HFF-Myc (cell line): ENCODE measurements at regions not wholly inside any gene's neighbourhood (a gene's known extent, or its start where the extent isn't known, plus 50 kb on each side); places are given as distances from the start of the nearest gene placed in this dataset.

Experiments used
- DNase-seq: peaks from one replicate; pipeline ENCODE4 v3.0.0-alpha.2; 2011; ENCODE audit warnings: low read depth; ENCODE audit errors: extremely low read depth
- H3K4me3 ChIP-seq: replicated peaks from 2 replicates; pipeline ENCODE4 v1.5.1; 2011; ENCODE audit warnings: low read depth, mild to moderate bottlenecking, control low read depth, low read length
- CTCF ChIP-seq: IDR thresholded peaks from 2 replicates; pipeline ENCODE4 v1.5.1; 2012; ENCODE audit warnings: mild to moderate bottlenecking, low read depth, low read length, control low read depth; ENCODE audit errors: missing control alignments

- DNase-seq: no peak
- no peak for TF ChIP-seq CTCF
- H3K4me3 ChIP-seq: no peak overlapping the region
Observed at GRCh38 chr16:5422643-5423496, 325.3 kb upstream of the EEF2KMT start.

GRCh38 chr16:5422047-5422446 lies 324.5 kb upstream of the EEF2KMT start:
- no peak overlapping the region for H3K4me3 ChIP-seq
- DNase-seq: no peak
- TF ChIP-seq CTCF: no peak

- H3K4me3 ChIP-seq: no peak overlapping the region
- no peak for TF ChIP-seq CTCF
- DNase-seq: no peak
Observed at GRCh38 chr16:5416013-5416412, 318.4 kb upstream of the EEF2KMT start.

- DNase-seq: no peak
- no peak overlapping the region for H3K4me3 ChIP-seq
- TF ChIP-seq CTCF: no peak
Observed at GRCh38 chr16:5415123-5415522, 317.5 kb upstream of the EEF2KMT start.

GRCh38 chr16:5412731-5413130 lies 315.1 kb upstream of the EEF2KMT start:
- no peak for TF ChIP-seq CTCF
- no peak for DNase-seq

GRCh38 chr16:5398203-5398602 lies 300.6 kb upstream of the EEF2KMT start:
- no peak for TF ChIP-seq CTCF

More at GRCh38 chr16:5412731-5413130, 315.1 kb upstream of the EEF2KMT start:
- no peak overlapping the region for H3K4me3 ChIP-seq

More at GRCh38 chr16:5398203-5398602, 300.6 kb upstream of the EEF2KMT start:
- H3K4me3 ChIP-seq: no peak overlapping the region
- no peak for DNase-seq
